NCI-H345 (cell line): ENCODE measurements at regions not wholly inside any gene's neighbourhood (a gene's known extent, or its start where the extent isn't known, plus 50 kb on each side); places are given as distances from the start of the nearest gene placed in this dataset.

ENCODE experiments used
- DNase-seq: peaks from one replicate; lab custom pipeline; 2025; lab: John Stamatoyannopoulos, UW

DNA sequence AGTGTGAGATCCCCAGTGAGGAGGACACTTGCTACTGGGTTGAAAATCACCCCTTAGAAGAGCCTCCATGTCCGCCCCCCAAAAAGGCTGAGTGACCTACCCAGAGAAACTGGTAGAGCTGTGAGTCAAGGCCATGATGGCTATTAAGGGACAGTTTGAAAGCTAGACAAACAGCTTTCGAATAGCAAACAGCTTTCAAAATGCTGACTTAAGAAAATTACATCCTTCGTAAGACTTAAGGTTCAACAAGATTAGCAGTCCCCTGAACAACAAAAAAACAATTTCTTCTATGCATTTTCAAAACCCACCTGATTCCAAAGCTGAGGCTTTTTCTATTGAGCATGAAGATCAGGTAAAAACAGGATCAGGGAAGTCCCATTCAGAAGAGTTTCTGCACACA is 269.7 kb upstream of the SOX2 start:
- no peak for DNase-seq

DNA sequence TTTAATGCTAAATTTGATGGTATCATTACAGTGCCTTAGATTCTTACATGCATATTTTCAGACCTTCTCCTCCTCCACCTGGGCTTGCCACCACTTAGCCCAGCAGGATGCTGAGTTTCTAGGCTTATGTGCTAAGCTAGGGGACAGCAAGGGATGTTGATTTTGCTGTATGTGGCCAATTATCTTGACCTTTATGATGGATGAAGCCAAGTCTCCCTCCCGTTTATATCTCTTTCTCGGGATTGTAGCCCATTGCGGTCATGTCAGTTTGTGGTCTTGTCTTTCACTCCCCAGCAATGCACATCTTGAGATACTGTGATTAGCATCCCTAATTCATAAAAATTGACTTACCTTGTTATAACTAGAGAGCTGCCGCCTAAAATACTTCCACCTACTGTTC is 278.7 kb upstream of the SOX2 start:
- no peak for DNase-seq

DNA sequence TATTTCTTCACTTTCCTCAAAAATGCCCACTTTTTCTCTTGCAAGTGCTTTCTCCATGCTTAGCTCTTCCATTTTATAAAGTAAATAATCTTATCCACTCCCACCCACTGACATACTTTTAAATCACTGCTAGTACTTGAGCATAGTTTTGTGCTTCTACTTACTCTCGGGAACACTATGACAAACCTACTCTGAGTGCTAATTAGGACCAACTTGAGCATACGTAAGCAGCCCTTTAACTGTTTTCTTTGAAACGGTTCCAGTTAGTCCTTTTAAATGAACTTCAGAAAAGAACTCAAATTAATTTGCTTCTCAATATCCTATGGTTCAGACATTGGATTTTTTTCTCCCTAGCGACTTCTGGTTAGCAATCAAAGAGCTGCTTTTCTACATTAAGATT is 280.0 kb upstream of the SOX2 start:
- DNase-seq: no peak

DNA sequence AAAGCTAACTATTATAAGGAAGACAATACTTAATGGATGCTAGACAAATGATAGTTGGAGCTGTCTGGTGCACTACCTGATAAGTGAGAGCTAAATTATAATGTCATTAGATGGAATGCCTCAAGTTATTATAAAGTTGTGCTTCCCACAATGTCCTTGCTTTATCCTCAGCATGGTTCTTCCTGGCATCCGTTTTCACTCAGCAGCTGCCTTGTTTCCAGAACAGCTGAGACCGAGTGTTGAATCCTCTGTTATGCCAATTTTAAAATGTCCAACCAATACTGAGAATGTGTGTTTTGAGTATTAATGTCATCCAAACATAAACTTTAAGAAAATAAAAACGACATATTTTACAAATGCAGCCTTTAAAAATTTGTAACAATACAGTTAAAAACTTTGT is 286.7 kb upstream of the SOX2 start:
- DNase-seq: no peak

DNA sequence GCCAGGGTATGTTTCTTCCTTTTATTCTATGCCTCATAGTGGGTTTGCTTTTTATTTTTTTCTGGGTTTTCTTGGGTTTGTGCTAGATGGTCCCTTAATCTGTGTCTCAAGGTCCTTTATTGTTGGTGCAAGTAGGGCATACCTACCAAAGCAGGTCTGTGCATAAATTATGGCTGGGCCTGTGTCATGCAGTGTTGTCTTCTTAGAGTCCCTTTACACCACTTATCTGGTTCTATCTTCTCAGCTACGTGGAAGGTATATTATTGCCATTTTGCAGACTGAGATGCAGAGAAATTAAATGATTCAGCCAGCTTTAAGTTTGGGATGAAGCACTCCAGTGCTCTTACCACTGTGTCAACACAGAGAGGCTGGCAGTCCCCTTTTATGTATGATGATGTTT is 293.5 kb upstream of the SOX2 start:
- DNase-seq: peak; percentile 3

DNA sequence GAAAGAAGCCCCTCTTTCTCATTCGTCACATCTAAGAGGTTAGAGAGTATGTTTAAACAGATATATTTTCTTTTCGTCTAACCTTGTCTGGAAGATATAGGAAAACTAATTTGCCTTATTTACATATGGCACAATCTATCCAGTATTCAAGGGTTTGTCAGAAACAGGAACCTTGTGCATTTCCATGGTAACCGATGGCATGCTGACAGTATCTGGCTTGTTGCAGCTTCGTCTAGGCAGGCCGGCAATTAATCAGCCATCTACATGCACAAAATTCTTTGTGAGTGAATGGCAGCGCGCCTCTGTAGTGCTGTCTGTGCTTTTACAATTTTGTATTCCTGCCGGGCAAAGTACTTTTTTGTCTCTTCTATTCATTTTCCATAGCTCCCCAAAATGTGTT is 294.0 kb upstream of the SOX2 start:
- DNase-seq: no peak

DNA sequence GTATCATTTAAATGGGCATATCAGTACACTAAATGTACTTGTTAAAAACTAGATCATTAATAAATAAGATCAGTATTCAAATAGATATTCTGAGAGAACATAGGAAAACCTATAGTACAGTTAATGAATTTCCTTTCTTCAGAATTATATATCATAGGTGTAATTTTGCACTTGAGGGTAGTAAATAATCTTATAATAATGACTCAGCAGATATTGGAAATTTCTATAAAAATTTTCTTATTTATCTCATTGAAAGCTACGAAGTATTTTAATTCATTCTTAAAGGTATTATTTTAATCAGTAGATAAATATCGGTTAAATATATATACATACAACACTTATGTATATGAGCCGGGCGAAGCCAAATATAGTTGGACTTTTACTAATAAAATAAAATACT is 300.9 kb upstream of the SOX2 start:
- no peak for DNase-seq

DNA sequence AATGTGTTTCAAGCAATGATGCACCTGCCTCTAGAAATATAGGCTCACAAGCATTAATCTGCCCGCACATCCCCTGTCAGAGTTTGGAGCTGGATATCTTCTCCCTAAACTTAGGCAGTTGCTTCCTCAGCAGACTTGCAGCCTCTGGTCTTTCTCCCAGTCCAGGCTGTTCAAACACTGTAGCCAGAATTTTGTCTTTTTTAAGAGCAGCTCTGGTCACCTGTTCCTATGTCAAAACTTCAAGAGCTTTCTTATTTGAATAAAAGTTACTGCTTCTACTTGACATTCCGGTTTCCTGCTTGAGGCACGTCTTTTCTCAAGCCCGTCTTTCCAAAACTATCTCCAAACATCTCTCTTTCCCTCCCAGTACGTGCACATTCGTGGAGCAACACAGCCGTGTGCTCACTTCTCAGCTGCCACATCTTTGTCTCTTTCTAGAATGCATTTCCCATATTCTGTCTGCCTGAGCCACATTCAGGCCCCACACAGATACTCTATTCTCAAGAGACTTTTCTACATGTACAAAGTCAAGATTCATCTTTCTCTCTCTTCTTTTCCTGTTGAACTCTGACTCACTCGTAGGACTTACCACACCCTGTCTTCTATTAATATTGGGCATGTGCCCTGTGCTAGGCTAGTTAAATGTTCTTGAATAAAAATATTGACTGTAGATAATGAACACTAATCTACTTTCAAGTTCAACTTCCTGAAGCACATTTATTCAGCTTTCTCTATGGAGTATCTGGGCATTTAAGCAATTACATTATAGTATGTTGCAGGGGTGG is 307.7 kb upstream of the SOX2 start:
- no peak for DNase-seq

DNA sequence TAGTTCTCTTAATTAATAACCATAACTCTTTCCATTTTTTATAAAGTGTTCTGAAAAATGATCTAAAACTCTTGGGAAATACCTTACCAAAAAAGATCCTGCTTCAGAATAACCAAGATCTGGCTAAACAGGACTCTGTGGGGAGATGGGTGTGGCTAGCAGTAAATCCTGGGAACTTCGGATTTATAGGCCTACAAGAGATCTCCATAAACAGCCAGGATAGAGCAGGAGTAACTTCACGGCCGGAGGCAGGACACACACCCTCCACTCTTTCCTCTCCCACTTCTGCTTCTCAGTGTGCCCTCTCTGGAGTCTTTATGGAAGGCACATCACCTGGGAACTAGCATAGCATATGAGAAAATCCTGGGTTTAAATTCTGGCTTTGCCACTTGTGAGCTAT is 309.4 kb upstream of the SOX2 start:
- DNase-seq: no peak

DNA sequence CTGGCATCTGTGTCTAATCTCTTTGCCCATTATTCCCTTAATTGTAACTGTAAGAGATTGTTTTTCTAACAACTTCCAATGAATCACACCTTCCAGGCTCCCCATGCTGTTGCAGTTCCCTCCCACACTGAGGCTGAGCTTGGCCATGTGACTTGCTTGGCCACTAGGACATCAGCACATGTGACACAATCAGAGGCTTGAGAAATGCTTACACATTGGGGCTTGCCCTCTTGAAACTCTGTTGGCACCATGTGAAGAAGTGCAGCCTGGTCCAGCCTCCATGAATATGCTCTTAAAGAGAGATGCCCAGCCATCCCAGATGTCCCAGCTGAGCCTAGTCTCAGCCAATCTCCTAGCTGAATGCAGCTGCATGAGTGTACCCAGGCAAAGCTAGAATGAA is 326.8 kb upstream of the SOX2 start:
- DNase-seq: no peak

DNA sequence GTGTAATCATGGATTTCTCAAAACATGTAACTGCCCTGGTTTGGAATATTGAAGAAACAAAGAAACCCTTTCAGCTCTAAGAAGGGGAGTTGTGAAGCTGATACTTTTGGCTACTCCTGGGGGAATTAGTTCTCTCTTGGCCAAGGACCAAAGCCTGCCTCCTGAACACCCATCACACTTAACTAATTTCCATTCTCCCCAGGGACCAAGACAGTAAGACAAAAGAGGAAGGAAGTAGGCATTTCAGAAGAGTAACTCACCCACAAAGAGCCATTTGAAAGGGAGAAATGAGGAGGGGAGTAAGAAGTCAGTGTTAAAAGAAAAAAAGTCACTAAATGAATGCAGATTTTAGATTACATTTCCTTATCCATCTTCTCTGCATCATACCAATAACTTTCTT is 328.0 kb upstream of the SOX2 start:
- no peak for DNase-seq

DNA sequence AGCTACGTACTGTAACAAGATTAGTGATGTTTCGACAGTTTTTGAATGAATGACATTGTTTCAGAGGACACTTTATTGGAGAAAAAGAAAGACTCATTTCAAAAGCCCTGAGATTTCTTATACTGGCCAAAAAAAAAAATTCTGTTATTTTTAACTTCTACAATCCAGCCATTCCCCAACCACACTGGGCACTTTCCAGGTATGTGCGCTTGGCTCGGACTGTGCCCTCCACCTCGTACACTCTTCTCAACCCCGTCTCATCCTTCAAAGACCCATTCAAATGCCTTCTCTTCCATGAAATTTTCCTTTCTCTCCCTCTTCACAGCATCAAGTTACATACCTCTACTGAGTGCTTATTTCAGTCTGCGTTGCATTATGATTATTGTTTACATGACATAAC is 328.5 kb upstream of the SOX2 start:
- no peak for DNase-seq

DNA sequence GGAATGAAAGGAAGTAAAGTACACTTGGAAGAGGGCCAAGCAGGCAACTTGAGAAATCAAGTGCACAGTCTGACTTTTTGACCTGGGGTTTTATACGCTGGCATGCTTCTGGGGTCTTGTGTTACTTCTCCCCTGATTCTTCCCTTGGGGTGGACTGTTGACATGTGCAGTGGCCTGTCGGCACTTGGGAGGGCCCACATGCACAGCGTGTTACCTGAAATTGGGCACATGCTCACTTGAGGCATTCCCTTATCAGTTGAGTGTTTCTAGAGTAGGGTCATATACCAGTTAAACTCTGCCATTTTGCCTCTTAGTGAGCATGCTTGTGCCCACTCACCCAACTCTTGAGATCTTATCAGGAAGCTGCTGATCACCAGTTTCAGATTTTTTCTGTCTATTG is 329.1 kb upstream of the SOX2 start:
- no peak for DNase-seq

DNA sequence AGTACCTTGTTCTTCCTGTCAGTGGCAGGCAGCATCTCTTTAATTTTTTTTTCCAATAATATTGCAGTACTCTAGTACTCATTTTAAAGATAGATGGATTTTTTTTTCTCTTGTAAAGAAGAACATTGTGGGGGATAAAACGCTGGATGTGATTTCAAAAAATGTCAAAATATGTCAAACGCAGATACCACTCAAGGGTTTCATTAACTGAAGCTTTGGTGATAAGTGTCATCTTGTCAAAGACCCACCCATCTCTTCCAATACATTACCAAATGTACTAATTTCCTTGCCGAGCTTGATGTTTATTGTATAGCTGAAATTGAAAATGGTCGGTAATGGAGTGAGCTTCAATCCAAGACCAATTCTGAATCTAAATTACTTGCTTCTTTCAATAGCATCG is 332.4 kb upstream of the SOX2 start:
- DNase-seq: no peak

DNA sequence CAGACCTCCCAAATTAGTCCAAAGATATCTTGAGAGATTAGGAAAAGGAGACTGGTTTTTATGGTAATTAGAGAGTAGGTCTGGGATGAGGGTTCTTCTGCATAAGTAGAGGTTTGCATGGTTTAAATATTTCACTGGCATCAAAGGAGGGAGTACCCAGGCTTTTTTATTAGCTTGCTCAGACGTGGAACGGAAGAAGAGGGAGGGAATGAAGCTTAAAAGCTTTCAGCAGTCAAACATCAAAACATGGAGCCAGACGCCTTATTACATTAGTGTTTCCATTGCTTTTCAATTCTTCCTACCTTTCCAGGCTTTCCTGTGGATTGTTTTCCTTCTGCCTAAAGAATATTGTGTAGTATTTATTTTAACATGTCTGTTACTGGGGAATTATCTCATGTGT is 342.1 kb upstream of the SOX2 start:
- no peak for DNase-seq

DNA sequence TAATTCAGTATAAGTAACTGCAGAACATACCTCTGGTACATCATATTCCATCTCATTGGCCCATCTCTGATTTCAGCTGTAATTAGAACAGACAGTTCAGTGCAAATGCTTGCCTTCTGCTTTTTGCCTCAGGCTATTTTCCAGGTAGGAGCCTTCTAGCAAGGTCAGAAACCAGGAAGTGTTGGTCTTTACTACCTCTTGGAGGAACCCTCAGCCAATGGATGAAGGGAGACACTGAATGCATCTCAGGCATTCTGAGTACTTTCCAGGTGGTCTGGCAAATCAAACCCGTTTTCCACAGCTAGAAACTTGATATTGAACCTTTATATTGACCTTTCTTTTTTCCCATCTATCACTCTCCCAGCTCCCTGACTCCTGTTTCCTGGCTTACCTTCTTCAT is 348.5 kb upstream of the SOX2 start:
- DNase-seq: no peak

DNA sequence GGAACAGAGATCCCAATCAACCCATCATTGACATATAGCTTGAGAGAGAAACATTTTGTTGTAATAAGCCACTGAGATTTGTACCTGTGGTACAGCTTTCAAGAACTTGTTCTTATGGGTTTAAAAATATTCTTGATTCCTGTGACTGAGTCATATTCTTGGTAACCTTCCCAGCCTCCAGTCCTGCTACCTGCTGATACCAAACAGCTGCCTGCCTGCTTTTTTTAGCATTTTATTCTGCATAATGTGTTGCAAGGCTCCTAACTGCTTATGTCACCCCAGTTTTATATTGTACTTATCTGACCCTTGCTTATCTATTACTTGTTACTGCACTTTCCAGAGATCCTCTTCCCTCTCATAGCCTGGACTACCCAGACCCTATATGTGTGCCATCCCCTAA is 349.3 kb upstream of the SOX2 start:
- no peak for DNase-seq

DNA sequence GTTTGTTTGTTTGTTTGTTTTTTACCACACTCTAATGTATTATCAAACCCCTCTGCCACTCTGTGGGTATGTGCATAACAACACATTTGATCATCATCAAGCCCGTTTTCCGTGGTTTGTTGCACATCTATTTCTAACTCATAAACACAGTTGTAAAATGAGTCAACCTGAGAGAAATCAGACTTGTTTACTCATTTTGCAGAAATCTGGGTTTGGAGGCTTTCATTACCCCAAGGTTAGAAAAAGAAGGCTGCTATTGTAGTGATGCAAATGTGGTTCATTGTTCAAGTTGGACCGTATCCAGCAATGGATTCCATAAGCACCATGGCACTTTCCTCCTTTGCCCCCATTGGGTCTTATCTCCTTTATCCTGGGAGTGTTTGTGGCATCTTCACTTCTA is 353.2 kb upstream of the SOX2 start:
- no peak for DNase-seq

DNA sequence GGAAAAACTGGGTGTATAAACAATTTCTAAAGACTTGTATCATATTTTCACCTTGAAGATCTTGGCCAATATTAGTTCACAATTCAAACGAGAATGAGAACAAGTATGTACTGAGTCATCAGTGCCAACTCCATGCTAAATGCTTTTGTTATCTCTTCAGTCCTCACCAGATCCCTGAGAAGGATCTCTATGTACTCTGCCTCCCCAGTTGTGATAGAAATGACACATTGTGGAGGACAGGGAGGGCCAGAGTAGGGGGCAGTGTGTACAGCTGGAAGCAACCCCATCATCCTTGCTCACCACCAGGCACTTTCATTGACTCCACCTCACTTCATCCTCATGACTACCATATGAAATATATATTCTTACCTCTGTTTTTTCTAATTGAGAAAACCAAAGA is 353.7 kb upstream of the SOX2 start:
- DNase-seq: no peak

DNA sequence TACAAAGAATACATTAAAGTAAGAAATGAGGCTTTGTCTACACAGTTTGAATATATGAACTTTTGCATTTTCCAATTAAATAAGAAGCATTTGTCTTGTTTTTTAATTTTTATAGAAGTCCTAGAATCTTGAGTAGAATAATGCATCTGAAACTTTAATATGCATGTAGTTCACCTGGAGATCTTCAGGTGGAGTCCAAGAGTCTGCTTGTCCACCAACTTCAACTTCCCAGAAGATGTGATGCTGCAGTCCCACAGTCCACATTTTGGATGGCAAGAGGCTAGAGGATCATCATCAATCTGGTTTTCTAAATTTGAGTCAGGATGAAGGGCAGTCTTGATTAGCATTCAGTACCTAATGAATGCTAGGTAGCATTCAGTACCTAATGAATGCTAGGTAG is 357.6 kb upstream of the SOX2 start:
- no peak for DNase-seq

DNA sequence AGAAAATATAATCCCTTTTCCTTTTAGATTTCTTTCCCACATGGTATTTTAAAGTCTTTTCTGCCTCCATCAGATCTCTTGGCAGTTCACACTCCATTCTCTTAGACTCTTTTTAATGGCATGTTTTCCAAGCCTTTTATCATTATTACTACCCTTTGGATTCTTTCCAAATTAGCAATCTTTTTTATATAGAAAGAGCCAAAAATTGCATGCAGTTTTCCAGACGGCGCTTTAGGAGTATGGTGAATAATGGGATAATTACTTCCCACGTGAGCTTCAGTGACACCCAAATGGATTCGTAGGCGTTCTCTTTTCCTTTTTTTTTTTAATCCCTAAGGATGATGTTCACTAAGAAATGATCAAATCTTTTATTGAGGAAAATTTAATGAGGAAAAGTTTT is 354.8 kb upstream of the DNAJC19 start:
- no peak for DNase-seq

DNA sequence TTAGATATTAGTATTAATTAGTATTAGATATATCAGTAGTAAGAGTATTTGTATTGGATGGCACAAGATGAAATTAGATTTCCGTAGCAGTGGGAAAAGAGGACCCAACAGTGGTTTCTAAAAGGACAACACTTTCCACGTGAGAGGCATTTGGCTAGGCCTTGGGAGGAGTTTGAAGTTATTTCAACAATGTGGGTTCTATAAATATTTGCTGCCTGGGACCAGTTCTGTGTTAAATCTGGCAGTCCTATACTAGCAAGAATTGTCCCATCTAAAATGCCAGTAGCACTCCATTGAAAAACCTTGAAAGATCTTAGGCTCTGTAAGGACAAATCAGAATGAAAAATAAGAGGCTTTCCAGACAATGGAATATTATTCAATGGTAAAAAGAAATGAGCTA is 347.1 kb upstream of the DNAJC19 start:
- DNase-seq: no peak

DNA sequence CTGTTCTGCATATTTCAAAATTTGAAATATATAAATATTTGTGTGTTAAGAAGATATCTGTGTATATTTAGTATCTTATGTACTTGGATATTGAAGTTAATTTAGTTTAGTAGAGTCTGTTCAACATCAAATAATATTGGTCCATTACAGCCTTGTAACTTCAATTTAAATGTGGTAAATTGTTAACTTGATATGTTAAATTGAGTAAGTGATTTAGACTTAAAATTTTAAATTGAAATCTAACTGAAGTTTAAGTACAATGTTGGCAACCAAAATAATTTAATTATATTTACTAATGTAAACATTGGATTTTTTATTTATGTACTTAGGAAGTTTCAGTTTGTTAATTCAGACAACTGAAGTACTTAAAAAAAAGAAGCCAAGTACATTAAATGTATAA is 343.9 kb upstream of the DNAJC19 start:
- DNase-seq: no peak

DNA sequence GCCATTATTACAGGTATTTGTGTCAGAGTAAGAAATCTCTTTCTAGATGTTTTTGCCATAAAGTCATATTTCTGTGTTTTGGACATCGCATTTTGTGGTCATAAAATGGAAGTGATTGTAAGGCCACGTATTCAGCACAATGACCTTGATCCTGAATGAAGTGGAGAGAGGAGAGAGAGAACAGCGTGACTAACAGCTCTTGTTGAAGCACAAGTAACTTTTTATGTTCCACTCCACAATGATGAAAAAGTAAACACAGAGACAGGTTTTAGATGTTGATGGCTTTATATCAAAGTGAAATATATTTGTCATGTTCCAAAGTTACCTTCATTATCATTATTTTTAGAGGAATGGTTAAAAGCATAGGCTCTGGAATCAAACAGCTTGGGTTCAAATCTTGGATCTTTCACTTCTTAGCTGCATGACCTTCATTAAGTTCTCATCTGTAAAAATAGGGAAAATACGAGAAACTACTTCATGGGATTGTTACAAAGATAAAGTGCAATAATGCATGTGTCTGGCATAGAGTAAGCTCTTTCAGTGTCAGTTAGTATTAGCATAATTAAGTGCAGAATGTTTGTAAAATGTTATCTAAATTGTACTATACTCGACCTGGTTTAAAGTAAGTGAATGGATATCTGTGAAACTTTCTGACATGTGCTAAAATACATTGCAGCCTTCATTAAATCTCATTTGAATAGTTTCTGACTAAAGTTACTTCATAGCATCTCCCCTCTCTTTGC is 341.5 kb upstream of the DNAJC19 start:
- DNase-seq: peak; percentile 31
